PFSK-1 (cell line): ENCODE measurements at regions not wholly inside any gene's neighbourhood (a gene's known extent, or its start where the extent isn't known, plus 50 kb on each side); places are given as distances from the start of the nearest gene placed in this dataset.

Experiments
- POLR2AphosphoS5 ChIP-seq: IDR thresholded peaks from 2 replicates; pipeline ENCODE4 v1.6.1; 2012; ENCODE audit warnings: low read depth, mild to moderate bottlenecking, control low read depth, low read length, moderate library complexity
- TF ChIP-seq, protein P1 (sequence below), 2 experiments: IDR thresholded peaks; 2 replicates each; pipeline versions ENCODE4 v1.6.1 to v1.8.0; 2011 to 2012; ENCODE audit warnings: low read depth in 2 of 2, low read length in 2 of 2, control low read depth in 1 of 2, inconsistent platforms in 1 of 2, mild to moderate bottlenecking in 1 of 2, moderate library complexity in 1 of 2; ENCODE audit not compliant: insufficient read depth in 1 of 2

DNA sequence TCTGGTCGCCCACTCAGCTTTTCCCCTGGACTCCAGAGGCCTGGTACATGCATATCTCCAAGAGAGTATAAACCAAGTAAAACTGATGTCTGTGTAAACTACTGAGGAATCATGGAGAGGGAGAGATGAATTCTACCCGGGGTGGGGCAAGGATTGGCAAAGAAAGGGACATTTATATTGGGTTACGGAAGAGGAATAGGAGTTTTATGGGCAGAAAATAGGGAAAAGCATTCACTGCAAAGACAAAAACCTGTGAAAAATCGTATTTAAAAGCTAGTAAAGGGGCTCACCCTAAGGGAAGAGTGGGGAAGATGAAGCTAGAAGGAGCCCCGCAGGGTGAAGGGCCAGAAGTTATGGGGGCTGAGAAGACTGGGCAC is 248.0 kb upstream of the KLF4 start:
- TF ChIP-seq POLR2AphosphoS5: no peak
- TF ChIP-seq, protein P1, sequence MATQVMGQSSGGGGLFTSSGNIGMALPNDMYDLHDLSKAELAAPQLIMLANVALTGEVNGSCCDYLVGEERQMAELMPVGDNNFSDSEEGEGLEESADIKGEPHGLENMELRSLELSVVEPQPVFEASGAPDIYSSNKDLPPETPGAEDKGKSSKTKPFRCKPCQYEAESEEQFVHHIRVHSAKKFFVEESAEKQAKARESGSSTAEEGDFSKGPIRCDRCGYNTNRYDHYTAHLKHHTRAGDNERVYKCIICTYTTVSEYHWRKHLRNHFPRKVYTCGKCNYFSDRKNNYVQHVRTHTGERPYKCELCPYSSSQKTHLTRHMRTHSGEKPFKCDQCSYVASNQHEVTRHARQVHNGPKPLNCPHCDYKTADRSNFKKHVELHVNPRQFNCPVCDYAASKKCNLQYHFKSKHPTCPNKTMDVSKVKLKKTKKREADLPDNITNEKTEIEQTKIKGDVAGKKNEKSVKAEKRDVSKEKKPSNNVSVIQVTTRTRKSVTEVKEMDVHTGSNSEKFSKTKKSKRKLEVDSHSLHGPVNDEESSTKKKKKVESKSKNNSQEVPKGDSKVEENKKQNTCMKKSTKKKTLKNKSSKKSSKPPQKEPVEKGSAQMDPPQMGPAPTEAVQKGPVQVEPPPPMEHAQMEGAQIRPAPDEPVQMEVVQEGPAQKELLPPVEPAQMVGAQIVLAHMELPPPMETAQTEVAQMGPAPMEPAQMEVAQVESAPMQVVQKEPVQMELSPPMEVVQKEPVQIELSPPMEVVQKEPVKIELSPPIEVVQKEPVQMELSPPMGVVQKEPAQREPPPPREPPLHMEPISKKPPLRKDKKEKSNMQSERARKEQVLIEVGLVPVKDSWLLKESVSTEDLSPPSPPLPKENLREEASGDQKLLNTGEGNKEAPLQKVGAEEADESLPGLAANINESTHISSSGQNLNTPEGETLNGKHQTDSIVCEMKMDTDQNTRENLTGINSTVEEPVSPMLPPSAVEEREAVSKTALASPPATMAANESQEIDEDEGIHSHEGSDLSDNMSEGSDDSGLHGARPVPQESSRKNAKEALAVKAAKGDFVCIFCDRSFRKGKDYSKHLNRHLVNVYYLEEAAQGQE (IDR thresholded peaks at IDR 0.05; ENCODE audit: insufficient read depth in 1 of 2, low read depth in 2 of 2, low read length in 2 of 2): no peak
